OCI-LY1 (cell line): ENCODE measurements at regions not wholly inside any gene's neighbourhood (a gene's known extent, or its start where the extent isn't known, plus 50 kb on each side); places are given as distances from the start of the nearest gene placed in this dataset.
A peak's percentile ranks its signal among the peaks of the same experiment; 100 is the strongest.

ENCODE experiments used
- H2AFZ ChIP-seq: fragments of 200-600 bp; sonication (generic), shearing (Covaris generic); 2 replicates; pipeline ENCODE4 v1.6.0; 2014; ENCODE audit warnings: antibody characterized with exemption, mild to moderate bottlenecking, low read length
- H3F3A ChIP-seq: fragments of 200-600 bp; sonication (generic), shearing (Covaris generic); 2 replicates; pipeline ENCODE4 v1.6.0; 2014; ENCODE audit warnings: mild to moderate bottlenecking, antibody characterized with exemption, low read length, moderate library complexity; ENCODE audit not compliant: insufficient read depth
- H3K27ac ChIP-seq: fragments of 200-600 bp; sonication (generic); 2 replicates; pipeline ENCODE4 v1.5.1; 2014; ENCODE audit warnings: low read length, mixed run types, mild to moderate bottlenecking, low read depth; ENCODE audit not compliant: poor library complexity, severe bottlenecking
- H3K27me3 ChIP-seq: fragments of 200-600 bp; sonication (generic); 2 replicates; pipeline ENCODE4 v1.6.0; 2014; ENCODE audit warnings: antibody characterized with exemption, mild to moderate bottlenecking, low read length, moderate library complexity; ENCODE audit not compliant: insufficient read depth
- H3K36me3 ChIP-seq: fragments of 200-600 bp; sonication (generic); 2 replicates; pipeline ENCODE4 v1.6.1; 2014; ENCODE audit warnings: mild to moderate bottlenecking, antibody characterized with exemption, low read length, moderate library complexity, mixed read lengths; ENCODE audit not compliant: insufficient read depth
- H3K4me1 ChIP-seq: fragments of 200-600 bp; sonication (generic); 2 replicates; pipeline ENCODE4 v1.5.1; 2014; ENCODE audit warnings: mild to moderate bottlenecking, low read length, moderate library complexity; ENCODE audit not compliant: insufficient read depth, severe bottlenecking
- H3K4me2 ChIP-seq: fragments of 200-600 bp; sonication (generic), shearing (Covaris generic); 2 replicates; pipeline ENCODE4 v1.6.1; 2014; ENCODE audit warnings: low read length
- H3K4me3 ChIP-seq: fragments of 200-600 bp; sonication (generic); 2 replicates; pipeline ENCODE4 v1.5.1; 2014; ENCODE audit warnings: low read length, low read depth, mild to moderate bottlenecking, mixed read lengths; ENCODE audit not compliant: poor library complexity, severe bottlenecking
- H3K79me2 ChIP-seq: fragments of 200-600 bp; shearing (Covaris generic); 2 replicates; pipeline ENCODE4 v1.6.1; 2016; ENCODE audit warnings: mixed run types, low read length, mixed read lengths; ENCODE audit not compliant: insufficient read depth
- H3K9ac ChIP-seq: fragments of 200-600 bp; sonication (generic), shearing (Covaris generic); 2 replicates; pipeline ENCODE4 v1.6.1; 2014; ENCODE audit warnings: mild to moderate bottlenecking, low read length, mixed read lengths
- H3K9me2 ChIP-seq: fragments of 200-600 bp; sonication (generic), shearing (Covaris generic); 2 replicates; pipeline ENCODE4 v1.6.1; 2014; ENCODE audit warnings: low read depth, mild to moderate bottlenecking, low read length, mixed read lengths
- H3K9me3 ChIP-seq: fragments of 200-600 bp; shearing (Covaris generic); 2 replicates; pipeline ENCODE4 v1.6.1; 2014; ENCODE audit warnings: low read length, mixed read lengths
- H4K20me1 ChIP-seq: fragments of 200-600 bp; sonication (generic), shearing (Covaris generic); 2 replicates; pipeline ENCODE4 v1.6.0; 2016; ENCODE audit warnings: mild to moderate bottlenecking, low read length; ENCODE audit not compliant: insufficient read depth
- EZH2 ChIP-seq: fragments of 200-600 bp; sonication (generic), shearing (Covaris generic); IDR thresholded peaks from 2 replicates; pipeline ENCODE4 v1.8.0; 2017; ENCODE audit warnings: borderline replicate concordance, mixed run types, mild to moderate bottlenecking, antibody characterized with exemption, low read length, moderate library complexity, mixed read lengths
- TF ChIP-seq, protein P1 (sequence below): fragments of 200-600 bp; sonication (generic), shearing (Covaris generic); IDR thresholded peaks from 2 replicates; pipeline ENCODE4 v1.5.1; 2017; ENCODE audit warnings: mild to moderate bottlenecking, antibody characterized with exemption, low read length, moderate library complexity, mixed read lengths

GRCh38 chr7:54678763-54679489, 80.1 kb downstream of the SEC61G start:
- no peaks in the 10 kb centered on the region for H3F3A ChIP-seq
- H3K9ac ChIP-seq = no peak overlapping the region
- H4K20me1 ChIP-seq = no peaks in the 10 kb centered on the region
- H3K4me3 ChIP-seq = no peak overlapping the region
- no peaks in the 10 kb centered on the region for H3K9me2 ChIP-seq
- H3K27me3 ChIP-seq = no peaks in the 10 kb centered on the region
- no peak overlapping the region for H3K4me2 ChIP-seq
- no peaks in the 10 kb centered on the region for H3K9me3 ChIP-seq
- no peaks in the 10 kb centered on the region for H3K79me2 ChIP-seq
- H3K4me1 ChIP-seq = no peaks in the 10 kb centered on the region
- no peak overlapping the region for H2AFZ ChIP-seq
- H3K27ac ChIP-seq = no peak overlapping the region
- TF ChIP-seq EZH2 = no peak
- TF ChIP-seq, protein P1, sequence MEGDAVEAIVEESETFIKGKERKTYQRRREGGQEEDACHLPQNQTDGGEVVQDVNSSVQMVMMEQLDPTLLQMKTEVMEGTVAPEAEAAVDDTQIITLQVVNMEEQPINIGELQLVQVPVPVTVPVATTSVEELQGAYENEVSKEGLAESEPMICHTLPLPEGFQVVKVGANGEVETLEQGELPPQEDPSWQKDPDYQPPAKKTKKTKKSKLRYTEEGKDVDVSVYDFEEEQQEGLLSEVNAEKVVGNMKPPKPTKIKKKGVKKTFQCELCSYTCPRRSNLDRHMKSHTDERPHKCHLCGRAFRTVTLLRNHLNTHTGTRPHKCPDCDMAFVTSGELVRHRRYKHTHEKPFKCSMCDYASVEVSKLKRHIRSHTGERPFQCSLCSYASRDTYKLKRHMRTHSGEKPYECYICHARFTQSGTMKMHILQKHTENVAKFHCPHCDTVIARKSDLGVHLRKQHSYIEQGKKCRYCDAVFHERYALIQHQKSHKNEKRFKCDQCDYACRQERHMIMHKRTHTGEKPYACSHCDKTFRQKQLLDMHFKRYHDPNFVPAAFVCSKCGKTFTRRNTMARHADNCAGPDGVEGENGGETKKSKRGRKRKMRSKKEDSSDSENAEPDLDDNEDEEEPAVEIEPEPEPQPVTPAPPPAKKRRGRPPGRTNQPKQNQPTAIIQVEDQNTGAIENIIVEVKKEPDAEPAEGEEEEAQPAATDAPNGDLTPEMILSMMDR = peak; percentile 36; the same call in 1 of the 2 replicates
- no peaks in the 10 kb centered on the region for H3K36me3 ChIP-seq

GRCh38 chr7:54674891-54675290, 84.1 kb downstream of the SEC61G start:
- H2AFZ ChIP-seq = no peak overlapping the region
- no peaks in the 10 kb centered on the region for H4K20me1 ChIP-seq
- H3K9ac ChIP-seq = no peak overlapping the region
- no peaks in the 10 kb centered on the region for H3F3A ChIP-seq
- no peaks in the 10 kb centered on the region for H3K79me2 ChIP-seq
- H3K27ac ChIP-seq = no peak overlapping the region
- H3K27me3 ChIP-seq = no peaks in the 10 kb centered on the region
- no peak for TF ChIP-seq EZH2
- TF ChIP-seq, protein P1 = no peak
- no peak overlapping the region for H3K4me2 ChIP-seq
- no peaks in the 10 kb centered on the region for H3K4me1 ChIP-seq
- H3K9me3 ChIP-seq = no peaks in the 10 kb centered on the region
- no peaks in the 10 kb centered on the region for H3K36me3 ChIP-seq
- H3K4me3 ChIP-seq = no peak overlapping the region
- H3K9me2 ChIP-seq = no peaks in the 10 kb centered on the region

GRCh38 chr7:54672519-54672918, 86.5 kb downstream of the SEC61G start:
- no peak overlapping the region for H3K9ac ChIP-seq
- no peaks in the 10 kb centered on the region for H3K9me3 ChIP-seq
- H3K27me3 ChIP-seq = no peaks in the 10 kb centered on the region

More at GRCh38 chr7:54672519-54672918, 86.5 kb downstream of the SEC61G start:
- Histone ChIP-seq H3K4me1 (no peaks in the 10 kb centered on the region), H4K20me1 (no peaks in the 10 kb centered on the region), H3K4me2 (no peak overlapping the region), H3K4me3 (no peak overlapping the region), H3K36me3 (no peaks in the 10 kb centered on the region), H3K27ac (no peak overlapping the region), H3K9me2 (no peaks in the 10 kb centered on the region), H2AFZ (no peak overlapping the region), H3K79me2 (no peaks in the 10 kb centered on the region), H3F3A (no peaks in the 10 kb centered on the region)
- TF ChIP-seq, protein P1 = no peak
- TF ChIP-seq EZH2 = no peak
